Fibroblast of villous mesenchyme (primary cell): ENCODE measurements at regions not wholly inside any gene's neighbourhood (a gene's known extent, or its start where the extent isn't known, plus 50 kb on each side); places are given as distances from the start of the nearest gene placed in this dataset.

Source experiments
- DNase-seq: peaks from one replicate; pipeline ENCODE4 v3.0.0-alpha.2; 2010; ENCODE audit warnings: low read depth
- H3K4me3 ChIP-seq: 2 replicates; pipeline ENCODE4 v1.5.1; 2011; ENCODE audit warnings: low read depth, mild to moderate bottlenecking, low read length
- CTCF ChIP-seq: IDR thresholded peaks from 2 replicates; pipeline ENCODE4 v1.5.1; 2012; ENCODE audit warnings: low read depth, mild to moderate bottlenecking, low read length; ENCODE audit not compliant: insufficient read depth

- no peak for TF ChIP-seq CTCF
- DNase-seq, result peak; percentile 96
Measured at GRCh38 chr1:234987415-234988154, 141.1 kb downstream of the TOMM20 start.

GRCh38 chr1:234986750-234987414 lies 141.8 kb downstream of the TOMM20 start:
- peak; percentile 94 for DNase-seq
- no peak overlapping the region for H3K4me3 ChIP-seq
- TF ChIP-seq CTCF, result no peak

More at GRCh38 chr1:234987415-234988154, 141.1 kb downstream of the TOMM20 start:
- no peak overlapping the region for H3K4me3 ChIP-seq

- no peak for TF ChIP-seq CTCF
- no peak for DNase-seq
- H3K4me3 ChIP-seq, result no peak overlapping the region
Measured at GRCh38 chr1:234985516-234986294, 142.9 kb downstream of the TOMM20 start.

GRCh38 chr1:234985007-234985370 lies 143.6 kb downstream of the TOMM20 start:
- no peak for TF ChIP-seq CTCF
- DNase-seq, result no peak
- no peak overlapping the region for H3K4me3 ChIP-seq

GRCh38 chr1:234983564-234984238 lies 144.9 kb downstream of the TOMM20 start:
- no peak for DNase-seq
- H3K4me3 ChIP-seq, result no peak overlapping the region
- TF ChIP-seq CTCF, result no peak

GRCh38 chr1:234981758-234982157 lies 146.9 kb downstream of the TOMM20 start:
- H3K4me3 ChIP-seq, result no peak overlapping the region
- no peak for DNase-seq
- TF ChIP-seq CTCF, result no peak
